ENCODE measurements at regions not wholly inside any gene's neighbourhood (a gene's known extent, or its start where the extent isn't known, plus 50 kb on each side); places are given as distances from the start of the nearest gene placed in this dataset.
"Not testable (repeated sequence)": the region's sequence is repeated elsewhere in the genome, so short reads cannot be mapped to it uniquely, and the experiment has no call there.

- DNase-seq = no peak
Measured at GRCh38 chr4:72666910-72667309, 97.9 kb upstream of the ADAMTS3 start.

GRCh38 chr4:72665171-72665968 lies 96.3 kb upstream of the ADAMTS3 start:
- peak in 1 of 2 experiments; percentile 2 for DNase-seq

- DNase-seq = no peak
Measured at GRCh38 chr4:72663828-72664227, 94.8 kb upstream of the ADAMTS3 start.

- DNase-seq = no peak
Measured at GRCh38 chr4:72661830-72662229, 92.8 kb upstream of the ADAMTS3 start.

- no peak for DNase-seq
Measured at GRCh38 chr4:72641611-72642010, 72.6 kb upstream of the ADAMTS3 start.

GRCh38 chr4:72636866-72637265 lies 67.8 kb upstream of the ADAMTS3 start:
- DNase-seq = not testable (repeated sequence)

GRCh38 chr4:72635931-72636330 lies 66.9 kb upstream of the ADAMTS3 start:
- DNase-seq = not testable (repeated sequence)

GRCh38 chr4:72632253-72632652 lies 63.2 kb upstream of the ADAMTS3 start:
- DNase-seq = not testable (repeated sequence)

- no peak for DNase-seq
Measured at GRCh38 chr4:72631296-72631695, 62.3 kb upstream of the ADAMTS3 start.

- no peak for DNase-seq
Measured at GRCh38 chr4:72629540-72629939, 60.5 kb upstream of the ADAMTS3 start.

- DNase-seq = no peak
Measured at GRCh38 chr4:72627723-72628122, 58.7 kb upstream of the ADAMTS3 start.
